CD4-positive, alpha-beta T cell treated with Interleukin-4 for 4 hours (primary cell): ENCODE measurements at regions not wholly inside any gene's neighbourhood (a gene's known extent, or its start where the extent isn't known, plus 50 kb on each side); places are given as distances from the start of the nearest gene placed in this dataset.
A peak's percentile ranks its signal among the peaks of the same experiment; 100 is the strongest.

Experiments used
- DNase-seq: peaks from one replicate; pipeline ENCODE4 v3.0.0-alpha.2; 2020

GRCh38 chr2:12831016-12831415 lies 114.3 kb downstream of the TRIB2 start:
- DNase-seq, result no peak

- no peak for DNase-seq
Observed at GRCh38 chr2:12834239-12834638, 117.5 kb downstream of the TRIB2 start.

DNA sequence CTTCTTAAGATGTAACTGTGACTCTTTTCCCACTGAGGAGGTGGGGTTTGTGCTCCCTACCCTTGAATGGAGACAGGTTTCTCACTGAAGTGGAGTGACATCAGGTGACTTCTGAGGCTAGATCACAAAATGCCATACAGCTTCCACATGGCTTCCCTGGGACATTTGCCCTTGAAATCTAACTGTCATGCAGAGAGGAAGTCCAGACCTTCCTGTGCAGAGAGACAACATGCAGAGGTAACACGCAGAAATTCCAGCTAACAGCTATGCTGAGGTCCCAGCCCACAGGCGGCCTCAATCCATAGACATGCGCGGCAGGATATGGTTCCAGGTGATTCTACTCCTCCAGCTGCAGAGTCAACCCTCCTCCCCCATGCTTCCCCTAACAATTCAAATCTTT lies 119.0 kb downstream of the TRIB2 start:
- DNase-seq, result no peak

GRCh38 chr2:12839339-12839738 lies 122.6 kb downstream of the TRIB2 start:
- DNase-seq, result no peak

DNA sequence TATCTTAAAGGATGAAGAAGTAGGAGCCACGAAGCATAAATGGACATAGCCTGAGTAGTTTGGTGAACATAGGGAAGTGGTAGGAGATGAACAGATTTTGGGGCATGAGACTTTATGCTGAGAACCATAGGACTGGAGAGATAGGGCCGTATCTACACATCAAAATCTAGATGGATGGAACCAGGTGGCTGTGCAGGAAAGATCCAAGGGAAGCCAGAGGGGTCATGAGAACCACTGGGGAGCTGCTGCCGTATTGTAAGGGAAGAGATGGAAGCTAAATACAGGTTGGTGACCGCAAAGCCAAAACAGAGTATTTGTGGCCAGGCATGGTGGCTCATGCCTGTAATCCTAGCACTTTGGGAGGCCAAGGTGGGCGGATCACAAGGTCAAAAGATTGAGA lies 124.3 kb downstream of the TRIB2 start:
- no peak for DNase-seq

DNA sequence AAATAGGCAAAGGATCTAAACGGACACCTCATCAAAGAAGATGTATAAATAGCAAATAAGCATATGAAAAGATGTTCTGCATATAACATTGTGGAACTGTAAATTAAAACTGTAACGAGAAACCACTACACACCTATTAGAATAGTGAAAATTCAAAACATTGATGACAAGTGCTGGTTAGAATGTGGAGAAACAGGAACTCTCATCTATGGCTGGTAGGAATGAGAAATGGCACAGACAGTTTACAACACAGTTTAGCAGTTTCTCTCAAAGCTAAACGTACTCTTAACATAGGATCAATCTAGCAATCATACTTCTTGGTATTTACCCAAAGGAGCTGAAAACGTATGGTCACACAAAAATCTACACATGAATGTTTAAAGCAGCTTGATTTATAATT lies 126.2 kb downstream of the TRIB2 start:
- DNase-seq, result no peak

DNA sequence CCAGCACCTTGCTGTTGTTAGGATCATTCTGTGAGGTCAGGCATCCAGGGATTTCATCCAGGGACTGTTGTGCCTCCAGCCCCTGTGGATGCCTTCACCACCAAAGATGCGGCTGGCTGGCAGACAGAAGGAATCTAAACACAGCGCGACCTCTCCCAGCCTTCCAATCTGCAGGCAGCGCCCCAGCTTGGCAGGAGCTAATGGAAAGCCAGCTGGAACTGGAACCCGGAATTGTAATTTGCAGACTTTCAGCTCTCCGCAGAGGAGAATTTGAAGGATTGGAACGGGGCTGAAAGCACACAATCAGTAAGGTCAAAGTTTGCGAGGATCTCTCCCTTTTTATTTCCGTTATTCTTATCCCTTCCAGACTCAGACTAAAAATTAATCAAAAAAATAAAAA lies 127.8 kb downstream of the TRIB2 start:
- no peak for DNase-seq

GRCh38 chr2:12847694-12848575 lies 131.2 kb downstream of the TRIB2 start:
- DNase-seq, result no peak

- DNase-seq, result no peak
Observed at GRCh38 chr2:12852135-12852534, 135.4 kb downstream of the TRIB2 start.

DNA sequence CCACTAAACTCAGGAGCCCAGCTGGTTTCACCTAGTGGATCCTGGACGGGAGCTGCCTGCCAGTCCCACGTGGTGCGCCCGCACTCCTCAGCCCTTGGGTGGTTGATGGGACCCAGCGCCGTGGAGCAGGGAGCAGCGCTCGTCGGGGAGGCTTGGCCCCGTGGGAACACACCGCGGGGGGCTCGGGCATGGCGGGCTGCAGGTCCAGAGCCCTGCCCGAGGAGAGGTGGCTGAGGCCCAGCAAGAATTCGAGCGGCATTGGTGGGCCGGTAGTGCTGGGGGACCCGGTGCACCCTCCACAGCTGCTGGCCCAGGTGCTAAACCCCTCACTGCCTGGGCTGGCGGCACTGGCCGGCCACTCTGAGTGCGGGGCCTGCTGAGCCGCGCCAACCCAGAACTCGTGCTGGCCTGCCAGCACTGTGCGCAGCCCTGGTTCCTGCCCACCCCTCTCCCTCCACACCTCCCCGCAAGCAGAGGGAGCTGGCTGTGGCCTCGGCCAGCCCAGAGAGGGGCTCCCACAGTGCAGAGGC lies 137.3 kb downstream of the TRIB2 start:
- DNase-seq, result no peak

- DNase-seq, result peak; percentile 40
Observed at GRCh38 chr2:12855508-12855907, 138.8 kb downstream of the TRIB2 start.

DNA sequence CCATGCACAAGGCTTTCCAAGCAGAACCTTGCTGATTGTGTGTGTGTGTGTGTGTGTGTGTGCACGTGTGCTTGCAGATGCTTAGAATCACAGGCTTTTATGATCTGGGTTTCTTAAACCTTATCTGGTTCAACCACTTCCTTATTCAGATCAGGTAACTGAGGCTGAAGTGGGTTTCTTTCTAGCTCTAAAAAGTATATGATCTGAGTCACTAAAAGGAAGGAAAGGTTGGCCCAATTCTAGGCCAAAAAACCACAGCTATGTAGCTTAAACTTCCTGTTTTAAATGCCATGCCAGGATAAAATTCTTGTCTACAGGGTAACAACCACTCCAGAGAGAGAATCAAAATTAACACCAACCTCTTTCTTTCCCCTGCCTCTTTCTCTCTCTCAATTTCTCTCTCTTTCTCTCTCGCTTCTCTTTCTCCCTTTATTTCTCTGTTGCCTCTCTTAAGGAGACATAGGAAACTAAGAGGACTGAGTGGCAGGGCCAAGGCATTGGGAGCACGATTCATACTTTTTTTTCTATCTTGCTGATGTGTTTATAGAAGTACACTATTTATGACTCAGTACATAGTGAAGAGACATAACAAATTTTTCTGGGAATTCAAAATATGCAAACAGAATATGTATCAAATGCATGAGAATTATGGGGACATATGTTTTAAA lies 140.3 kb downstream of the TRIB2 start:
- DNase-seq, result peak; percentile 78

- DNase-seq, result no peak
Observed at GRCh38 chr2:12857891-12858290, 141.2 kb downstream of the TRIB2 start.

- DNase-seq, result no peak
Observed at GRCh38 chr2:12858786-12859185, 142.1 kb downstream of the TRIB2 start.

- DNase-seq, result peak; percentile 15
Observed at GRCh38 chr2:12861344-12861930, 144.7 kb downstream of the TRIB2 start.

DNA sequence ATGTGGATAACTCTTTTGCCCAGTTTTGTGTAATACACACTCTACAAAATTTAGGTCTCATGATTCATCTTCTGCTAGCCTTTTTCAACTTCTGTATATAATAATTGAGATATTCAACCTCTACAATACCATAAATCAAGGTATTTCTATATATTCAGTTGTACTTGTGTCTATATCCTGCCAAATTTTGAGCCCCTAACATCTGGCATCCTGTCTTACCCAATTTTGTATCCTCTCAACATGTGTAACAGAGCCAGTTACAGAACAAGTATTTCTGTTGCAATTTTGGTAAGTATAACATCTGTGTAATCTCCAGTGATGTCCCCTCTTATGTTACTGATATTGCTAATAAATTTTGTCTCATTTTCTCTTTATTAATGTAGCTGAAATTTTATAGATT lies 145.8 kb downstream of the TRIB2 start:
- no peak for DNase-seq

DNA sequence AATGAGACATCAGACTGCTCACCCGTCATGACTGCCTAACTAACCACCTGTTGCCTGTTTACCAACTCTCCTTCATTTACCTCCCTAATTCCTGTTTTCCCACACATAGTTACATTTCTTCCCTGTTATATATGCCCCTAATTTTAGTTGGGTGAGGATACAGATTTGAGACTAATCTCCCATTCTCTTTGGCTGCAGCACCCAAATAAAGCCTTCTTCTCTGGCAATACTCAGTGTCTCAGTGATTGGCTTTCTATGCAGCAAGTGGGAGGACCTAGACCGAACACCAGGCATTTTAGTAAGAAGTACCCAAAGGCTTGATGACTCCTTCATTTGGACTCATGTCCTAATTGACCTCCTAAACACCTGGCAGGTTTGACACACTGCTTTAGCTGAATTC lies 147.2 kb downstream of the TRIB2 start:
- no peak for DNase-seq

DNA sequence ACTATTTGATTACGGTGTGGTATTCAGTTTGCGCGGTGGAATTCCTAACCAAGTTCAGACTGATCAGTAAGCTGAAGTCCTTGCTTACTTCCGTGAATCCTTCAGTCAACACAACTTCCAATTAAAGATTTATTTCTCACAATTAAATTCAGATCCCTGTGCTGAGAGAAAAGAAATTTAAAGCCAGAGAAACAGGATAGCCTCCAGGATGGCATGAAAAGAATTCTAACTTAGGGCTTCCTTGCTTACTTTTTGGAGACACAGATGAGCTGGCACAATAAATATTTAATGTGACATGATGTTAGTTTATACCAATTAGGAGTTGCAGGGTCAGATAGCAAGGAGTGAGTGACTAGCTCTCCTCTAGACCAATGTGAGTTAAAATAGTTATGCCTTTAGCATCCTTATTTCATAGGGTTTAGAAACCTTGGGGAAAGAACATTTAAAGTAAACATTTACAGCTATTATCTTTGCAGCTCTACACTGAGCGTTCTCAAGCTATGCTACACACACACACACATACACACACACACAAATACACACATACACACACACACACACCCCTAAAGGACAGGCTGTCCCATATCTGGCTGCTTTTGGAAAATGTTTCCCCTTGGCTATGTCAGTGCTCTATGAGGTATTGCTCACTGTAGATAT lies 151.0 kb downstream of the TRIB2 start:
- no peak for DNase-seq

GRCh38 chr2:12870692-12871091 lies 154.0 kb downstream of the TRIB2 start:
- no peak for DNase-seq

DNA sequence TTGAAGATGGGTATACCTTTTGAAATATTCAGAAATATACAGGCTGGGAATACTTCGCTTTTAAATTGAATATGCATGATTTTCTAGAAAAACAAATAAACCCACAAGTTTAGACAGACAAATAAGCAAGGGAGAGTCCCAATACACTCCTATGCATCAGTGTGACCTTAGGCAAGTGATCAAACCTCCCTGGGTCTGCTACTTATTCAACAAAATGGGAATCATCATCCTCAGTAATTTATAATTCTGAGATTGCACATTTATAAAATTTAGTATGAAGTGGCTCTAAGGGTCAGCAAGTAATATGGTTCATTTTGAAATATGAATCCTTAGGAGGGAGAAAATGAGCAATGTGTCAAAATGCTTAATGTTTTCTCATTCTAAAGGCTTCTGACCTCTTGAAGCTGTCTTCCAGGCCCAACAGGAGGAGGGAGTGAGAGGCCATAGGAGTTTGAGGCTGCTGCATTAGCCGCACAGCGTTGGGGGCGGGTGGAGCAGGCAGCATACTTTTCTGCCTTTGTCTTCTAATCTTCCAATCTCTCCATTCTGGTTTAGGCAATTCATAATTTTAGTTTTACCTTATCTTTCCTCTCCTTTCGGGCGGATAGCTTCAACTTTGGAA lies 155.1 kb downstream of the TRIB2 start:
- DNase-seq, result no peak

DNA sequence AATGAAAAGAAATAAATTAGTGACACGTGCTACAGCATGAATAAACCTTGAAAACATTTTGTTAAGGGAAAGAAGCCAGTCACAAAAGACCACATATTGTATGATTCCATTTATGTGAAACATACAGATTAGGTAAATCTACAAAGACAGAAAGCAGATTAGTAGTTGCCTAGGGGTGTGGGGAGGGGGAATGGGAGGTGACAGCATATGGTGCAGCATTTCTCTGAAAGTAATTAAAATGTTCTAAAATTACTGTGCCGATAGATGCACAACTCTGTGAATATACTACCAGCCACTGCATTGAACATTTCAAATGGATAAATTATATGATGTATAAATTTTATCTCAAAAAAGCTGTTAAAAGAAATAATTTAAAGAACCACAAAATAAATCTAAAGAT lies 161.0 kb downstream of the TRIB2 start:
- DNase-seq, result no peak

DNA sequence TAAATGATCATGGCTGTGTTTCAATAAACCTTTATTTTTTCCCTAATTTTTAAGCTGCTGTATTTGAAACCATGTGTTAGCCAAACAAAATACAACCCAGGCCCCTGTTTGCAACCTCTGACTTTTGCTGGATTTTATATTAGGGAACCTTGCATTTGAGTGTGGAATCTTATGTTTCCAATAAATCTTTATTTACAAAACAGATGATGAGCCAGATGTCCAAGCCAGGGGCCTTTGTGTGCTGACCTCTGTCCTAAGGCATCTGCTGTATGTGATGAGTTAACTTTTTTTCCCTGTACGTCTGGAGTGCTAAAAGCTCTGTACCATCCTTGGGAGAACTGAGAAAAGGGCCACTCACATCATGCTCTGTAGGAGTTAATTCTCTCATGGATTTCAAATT lies 162.9 kb downstream of the TRIB2 start:
- no peak for DNase-seq

- no peak for DNase-seq
Observed at GRCh38 chr2:12881952-12882351, 165.2 kb downstream of the TRIB2 start.
